ENCODE measurements at regions not wholly inside any gene's neighbourhood (a gene's known extent, or its start where the extent isn't known, plus 50 kb on each side); places are given as distances from the start of the nearest gene placed in this dataset.

GRCh38 chr4:20042769-20043168 is 208.9 kb upstream of the SLIT2 start:
- POLR2A ChIA-PET = no interaction called here
- peaks cover 10 to 22% of the 10 kb centered on the region in 2 experiments; a peak in 3 of 4 replicates for H3K4me1 ChIP-seq (ENCODE audit: control insufficient read depth in 1 of 2, insufficient read depth in 2 of 2, low read depth in 1 of 2, low read length in 1 of 2)

GRCh38 chr4:20041839-20042407 is 209.8 kb upstream of the SLIT2 start:
- Histone ChIP-seq H3K27me3 (ENCODE audit: insufficient read depth) (no peaks in the 10 kb centered on the region), H3K4me1 (ENCODE audit: control insufficient read depth in 1 of 2, insufficient read depth in 2 of 2, low read depth in 1 of 2, low read length in 1 of 2) (peaks cover 10 to 22% of the 10 kb centered on the region in 2 experiments; a peak in 3 of 4 replicates), H3F3A (replicated peaks; ENCODE audit: insufficient read depth) (no peaks in the 10 kb centered on the region), H3K9ac (no peak overlapping the region), H3K9me2 (no peaks in the 10 kb centered on the region), H3K4me2 (no peak overlapping the region), H3K4me3 (ENCODE audit: low read depth in 2 of 2, low read length in 1 of 2) (no peak overlapping the region), H3K9me3 (no peaks in the 10 kb centered on the region), H3K27ac (ENCODE audit: low read depth in 2 of 2, low read length in 1 of 2) (no peak overlapping the region), H2AFZ (ENCODE audit: low read depth) (no peak overlapping the region), H3K36me3 (replicated peaks in 1 of 2; ENCODE audit: control insufficient read depth in 1 of 2, insufficient read depth in 2 of 2, low read length in 1 of 2) (no peaks in the 10 kb centered on the region), H4K20me1 (ENCODE audit: insufficient read depth) (no peaks in the 10 kb centered on the region), H3K79me2 (ENCODE audit: insufficient read depth) (no peaks in the 10 kb centered on the region)
- CTCF ChIA-PET = no interaction called here
- WGBS (ENCODE audit: low lambda C conversion rate) = 94% methylated on average over 2 of the region's 2 CpGs
- no peak for DNase-seq
- POLR2A ChIA-PET = no interaction called here
- TF ChIP-seq ZBTB33 (IDR thresholded peaks at IDR 0.05; ENCODE audit: borderline replicate concordance, low read depth) = no peak
- no peak for TF ChIP-seq FOXJ3 (CRISPR knock-in tag; IDR thresholded peaks at IDR 0.05)
- TF ChIP-seq NFIC (IDR thresholded peaks at IDR 0.05; ENCODE audit: borderline replicate concordance) = no peak
- TF ChIP-seq MXI1 (IDR thresholded peaks at IDR 0.05; ENCODE audit: low read depth, low read length) = no peak
- no peak for TF ChIP-seq JUND (IDR thresholded peaks at IDR 0.05)
- no peak for TF ChIP-seq USF1 (IDR thresholded peaks at IDR 0.05; ENCODE audit: borderline replicate concordance, low read depth)
- no peak for TF ChIP-seq MEF2A (IDR thresholded peaks at IDR 0.05; ENCODE audit: borderline replicate concordance, low read depth)
- no peak for TF ChIP-seq GATA2 (CRISPR knock-in tag; IDR thresholded peaks at IDR 0.05)
- TF ChIP-seq SIN3A (IDR thresholded peaks at IDR 0.05; ENCODE audit: borderline replicate concordance, low read depth, low read length) = no peak
- TF ChIP-seq EZH2phosphoT487 (IDR thresholded peaks at IDR 0.05; ENCODE audit: borderline replicate concordance, low read depth) = no peak
- no peak for TF ChIP-seq FOXM1 (IDR thresholded peaks at IDR 0.05; ENCODE audit: low read depth)
- TF ChIP-seq TCF12 (IDR thresholded peaks at IDR 0.05) = no peak
- TF ChIP-seq TEAD4 (IDR thresholded peaks at IDR 0.05; ENCODE audit: borderline replicate concordance, insufficient read depth) = no peak
- no peak for TF ChIP-seq RAD21 (IDR thresholded peaks at IDR 0.05; ENCODE audit: low read length)
- no peak for TF ChIP-seq TAF1 (IDR thresholded peaks at IDR 0.05; ENCODE audit: borderline replicate concordance, low read depth, low read length)
- TF ChIP-seq ELF1 (IDR thresholded peaks at IDR 0.05) = no peak

More at GRCh38 chr4:20042769-20043168, 208.9 kb upstream of the SLIT2 start:
- no peaks in the 10 kb centered on the region for H3K36me3 ChIP-seq (replicated peaks in 1 of 2; ENCODE audit: control insufficient read depth in 1 of 2, insufficient read depth in 2 of 2, low read length in 1 of 2)
- no peak overlapping the region; a peak in 1 of 4 replicates for H3K27ac ChIP-seq (ENCODE audit: low read depth in 2 of 2, low read length in 1 of 2)
- no peaks in the 10 kb centered on the region for H3K79me2 ChIP-seq (ENCODE audit: insufficient read depth)
- CTCF ChIA-PET = no interaction called here
- no peak overlapping the region for H2AFZ ChIP-seq (ENCODE audit: low read depth)
- H3K9me2 ChIP-seq = no peaks in the 10 kb centered on the region
- TF ChIP-seq RCOR1 (IDR thresholded peaks at IDR 0.05; ENCODE audit: low read length) (no peak), FOSL2 (IDR thresholded peaks at IDR 0.05; ENCODE audit: borderline replicate concordance, low read depth) (no peak), MAX (IDR thresholded peaks at IDR 0.05; ENCODE audit: low read depth) (no peak), TCF12 (IDR thresholded peaks at IDR 0.05) (no peak), RXRA (IDR thresholded peaks at IDR 0.05; ENCODE audit: borderline replicate concordance, low read depth) (no peak), NRF1 (IDR thresholded peaks at IDR 0.05; ENCODE audit: low read depth, low read length) (no peak), FOXJ3 (CRISPR knock-in tag; IDR thresholded peaks at IDR 0.05) (no peak), USF2 (IDR thresholded peaks at IDR 0.05; ENCODE audit: borderline replicate concordance, low read depth, low read length) (no peak), GABPA (IDR thresholded peaks at IDR 0.05; ENCODE audit: low read depth) (no peak), IRF3 (IDR thresholded peaks at IDR 0.05; ENCODE audit: low read depth, low read length) (no peak)
- no peak overlapping the region for H3K9ac ChIP-seq
- H3K4me3 ChIP-seq (ENCODE audit: low read depth in 2 of 2, low read length in 1 of 2) = no peak overlapping the region
- H3F3A ChIP-seq (replicated peaks; ENCODE audit: insufficient read depth) = no peaks in the 10 kb centered on the region
- no peaks in the 10 kb centered on the region for H3K9me3 ChIP-seq
- WGBS (ENCODE audit: low lambda C conversion rate) = 87% methylated on average over 4 of the region's 4 CpGs
- no peak for DNase-seq
- H4K20me1 ChIP-seq (ENCODE audit: insufficient read depth) = no peaks in the 10 kb centered on the region
- no peak overlapping the region for H3K4me2 ChIP-seq
- H3K27me3 ChIP-seq (ENCODE audit: insufficient read depth) = no peaks in the 10 kb centered on the region

All from SK-N-SH (cell line).